HG02678 (cell line): ENCODE measurements at regions not wholly inside any gene's neighbourhood (a gene's known extent, or its start where the extent isn't known, plus 50 kb on each side); places are given as distances from the start of the nearest gene placed in this dataset.

ENCODE experiments used
- ATAC-seq: cut with Tn5 transposase; IDR thresholded peaks from one replicate; pipeline ENCODE4 v1.9.1; 2021; ENCODE audit warnings: mild to moderate bottlenecking, moderate library complexity; ENCODE audit not compliant: unreplicated experiment

GRCh38 chr16:62585041-62585545 lies 548.9 kb upstream of the CDH8 start:
- ATAC-seq: no peak

- ATAC-seq: no peak
These were observed 547.2 kb upstream of the CDH8 start for GRCh38 chr16:62583414-62583813.

- ATAC-seq: no peak
These were observed 537.2 kb upstream of the CDH8 start for GRCh38 chr16:62573466-62573865.

GRCh38 chr16:62568926-62569325 lies 532.7 kb upstream of the CDH8 start:
- ATAC-seq: no peak

- ATAC-seq: no peak
These were observed 529.5 kb upstream of the CDH8 start for GRCh38 chr16:62565706-62566105.

GRCh38 chr16:62564291-62564690 lies 528.1 kb upstream of the CDH8 start:
- no peak for ATAC-seq

GRCh38 chr16:62562121-62562520 lies 525.9 kb upstream of the CDH8 start:
- ATAC-seq: no peak

- ATAC-seq: no peak
These were observed 513.6 kb upstream of the CDH8 start for GRCh38 chr16:62549875-62550274.

- no peak for ATAC-seq
These were observed 511.9 kb upstream of the CDH8 start for GRCh38 chr16:62548095-62548494.

GRCh38 chr16:62546701-62547100 lies 510.5 kb upstream of the CDH8 start:
- ATAC-seq: no peak

- ATAC-seq: no peak
These were observed 508.8 kb upstream of the CDH8 start for GRCh38 chr16:62545039-62545438.

GRCh38 chr16:62543516-62543915 lies 507.3 kb upstream of the CDH8 start:
- no peak for ATAC-seq

- ATAC-seq: no peak
These were observed 503.4 kb upstream of the CDH8 start for GRCh38 chr16:62539657-62540056.

GRCh38 chr16:62530426-62530825 lies 494.2 kb upstream of the CDH8 start:
- ATAC-seq: no peak

GRCh38 chr16:62516001-62516400 lies 479.8 kb upstream of the CDH8 start:
- no peak for ATAC-seq

GRCh38 chr16:62503073-62503472 lies 466.8 kb upstream of the CDH8 start:
- no peak for ATAC-seq

- no peak for ATAC-seq
These were observed 442.7 kb upstream of the CDH8 start for GRCh38 chr16:62478903-62479458.

- no peak for ATAC-seq
These were observed 441.6 kb upstream of the CDH8 start for GRCh38 chr16:62477796-62478195.

GRCh38 chr16:62475573-62475972 lies 439.3 kb upstream of the CDH8 start:
- ATAC-seq: no peak

- no peak for ATAC-seq
These were observed 426.7 kb upstream of the CDH8 start for GRCh38 chr16:62462971-62463370.

- no peak for ATAC-seq
These were observed 414.1 kb upstream of the CDH8 start for GRCh38 chr16:62450291-62450690.

- no peak for ATAC-seq
These were observed 409.7 kb upstream of the CDH8 start for GRCh38 chr16:62445909-62446308.

GRCh38 chr16:62424206-62424605 lies 388.0 kb upstream of the CDH8 start:
- no peak for ATAC-seq
